ENCODE measurements at regions not wholly inside any gene's neighbourhood (a gene's known extent, or its start where the extent isn't known, plus 50 kb on each side); places are given as distances from the start of the nearest gene placed in this dataset.

- no peak overlapping the region for H3K27ac ChIP-seq
- no peaks in the 10 kb centered on the region for H3K4me1 ChIP-seq
- no peak overlapping the region for H3K4me3 ChIP-seq
- DNase-seq (ENCODE audit: low spot score in 2 of 2), result no peak
- no peaks in the 10 kb centered on the region for H3K27me3 ChIP-seq
- TF ChIP-seq CTCF (IDR thresholded peaks at IDR 0.05), result no peak
- no peaks in the 10 kb centered on the region for H3K36me3 ChIP-seq
- intact Hi-C loops (cut with DNase I), result no loop called here
- H3K9me3 ChIP-seq, result no peaks in the 10 kb centered on the region
Measured at GRCh38 chr3:34292605-34293300, 494.3 kb downstream of the PDCD6IP start.

- intact Hi-C loops (cut with DNase I), result no loop called here
- no peak for TF ChIP-seq CTCF (IDR thresholded peaks at IDR 0.05)
- DNase-seq (ENCODE audit: low spot score in 2 of 2), result no peak
- no peak overlapping the region for H3K4me3 ChIP-seq
- H3K4me1 ChIP-seq, result no peaks in the 10 kb centered on the region
- H3K27me3 ChIP-seq, result no peaks in the 10 kb centered on the region
- no peaks in the 10 kb centered on the region for H3K9me3 ChIP-seq
- H3K36me3 ChIP-seq, result no peaks in the 10 kb centered on the region
- no peak overlapping the region for H3K27ac ChIP-seq
Measured at GRCh38 chr3:34294240-34294639, 495.8 kb downstream of the PDCD6IP start.

GRCh38 chr3:34296796-34297195 is 498.4 kb downstream of the PDCD6IP start:
- no peak for DNase-seq (ENCODE audit: low spot score in 2 of 2)
- intact Hi-C loops (cut with DNase I), result no loop called here
- no peaks in the 10 kb centered on the region for H3K9me3 ChIP-seq
- H3K36me3 ChIP-seq, result no peaks in the 10 kb centered on the region
- H3K4me1 ChIP-seq, result no peaks in the 10 kb centered on the region
- H3K27me3 ChIP-seq, result no peaks in the 10 kb centered on the region
- H3K4me3 ChIP-seq, result no peak overlapping the region
- TF ChIP-seq CTCF (IDR thresholded peaks at IDR 0.05), result no peak
- H3K27ac ChIP-seq, result no peak overlapping the region

- no peaks in the 10 kb centered on the region for H3K4me1 ChIP-seq
- no peak overlapping the region for H3K27ac ChIP-seq
- TF ChIP-seq CTCF (IDR thresholded peaks at IDR 0.05), result no peak
- H3K4me3 ChIP-seq, result no peak overlapping the region
- H3K9me3 ChIP-seq, result no peaks in the 10 kb centered on the region
- DNase-seq (ENCODE audit: low spot score in 2 of 2), result no peak
- no peaks in the 10 kb centered on the region for H3K36me3 ChIP-seq
- H3K27me3 ChIP-seq, result no peaks in the 10 kb centered on the region
- intact Hi-C loops (cut with DNase I), result no loop called here
Measured at GRCh38 chr3:34298653-34299052, 500.2 kb downstream of the PDCD6IP start.

- Histone ChIP-seq H3K9me3 (no peaks in the 10 kb centered on the region), H3K27me3 (no peaks in the 10 kb centered on the region), H3K4me3 (no peak overlapping the region), H3K27ac (no peak overlapping the region), H3K4me1 (no peaks in the 10 kb centered on the region), H3K36me3 (no peaks in the 10 kb centered on the region)
- DNase-seq (ENCODE audit: low spot score in 2 of 2), result no peak
- intact Hi-C loops (cut with DNase I), result no loop called here
- no peak for TF ChIP-seq CTCF (IDR thresholded peaks at IDR 0.05)
Measured at GRCh38 chr3:34300621-34301020, 502.2 kb downstream of the PDCD6IP start.

GRCh38 chr3:34301313-34301712 is 502.9 kb downstream of the PDCD6IP start:
- intact Hi-C loops (cut with DNase I), result no loop called here
- Histone ChIP-seq H3K36me3 (no peaks in the 10 kb centered on the region), H3K4me1 (no peaks in the 10 kb centered on the region), H3K9me3 (no peaks in the 10 kb centered on the region), H3K27ac (no peak overlapping the region), H3K4me3 (no peak overlapping the region), H3K27me3 (no peaks in the 10 kb centered on the region)
- TF ChIP-seq CTCF (IDR thresholded peaks at IDR 0.05), result no peak
- DNase-seq (ENCODE audit: low spot score in 2 of 2), result no peak

Measured in ascending aorta (tissue), 2 donors.